PFSK-1 (cell line): ENCODE measurements at regions not wholly inside any gene's neighbourhood (a gene's known extent, or its start where the extent isn't known, plus 50 kb on each side); places are given as distances from the start of the nearest gene placed in this dataset.

Experiments
- SIN3A ChIP-seq: IDR thresholded peaks from 2 replicates; pipeline ENCODE4 v1.6.1; 2012; ENCODE audit warnings: mild to moderate bottlenecking, low read length, moderate library complexity, borderline replicate concordance; ENCODE audit not compliant: insufficient read depth
- TAF1 ChIP-seq: IDR thresholded peaks from 2 replicates; pipeline ENCODE4 v1.6.1; 2012; ENCODE audit warnings: low read length, control low read depth, borderline replicate concordance; ENCODE audit not compliant: insufficient read depth

GRCh38 chr10:52442576-52442975 lies 128.5 kb downstream of the DKK1 start:
- TF ChIP-seq TAF1 (no peak), SIN3A (no peak)
